Keratinocyte (primary cell): ENCODE measurements at regions not wholly inside any gene's neighbourhood (a gene's known extent, or its start where the extent isn't known, plus 50 kb on each side); places are given as distances from the start of the nearest gene placed in this dataset.

Experiments used
- CTCF ChIP-seq, 3 experiments: IDR thresholded peaks in 1 of 3; conservative IDR thresholded peaks in 1 of 3; optimal IDR thresholded peaks in 1 of 3; 2 replicates in 2 of 3; 3 replicates in 1 of 3; pipeline versions ENCODE3 to v1.5.1; 2011; ENCODE audit warnings: low read length in 3 of 3, mild to moderate bottlenecking in 3 of 3, moderate library complexity in 2 of 3, control low read depth in 1 of 3, inconsistent platforms in 1 of 3; ENCODE audit not compliant: insufficient read depth in 2 of 3; ENCODE audit errors: extremely low read depth in 1 of 3
- EZH2 ChIP-seq: IDR thresholded peaks from one replicate; pipeline ENCODE4 v1.6.1; 2012; ENCODE audit warnings: inconsistent platforms, mild to moderate bottlenecking, low read length, moderate library complexity

- no peak for TF ChIP-seq CTCF (optimal IDR thresholded peaks at IDR 0.05 in 1 of 3, IDR thresholded peaks at IDR 0.05 in 1 of 3, conservative IDR thresholded peaks at IDR 0.05 in 1 of 3; ENCODE audit: extremely low read depth in 1 of 3, insufficient read depth in 2 of 3, low read length in 3 of 3)
- TF ChIP-seq EZH2: no peak
Measured at GRCh38 chr15:45857291-45857690, 222.5 kb downstream of the SQOR start.
